ENCODE measurements at regions not wholly inside any gene's neighbourhood (a gene's known extent, or its start where the extent isn't known, plus 50 kb on each side); places are given as distances from the start of the nearest gene placed in this dataset.

DNA sequence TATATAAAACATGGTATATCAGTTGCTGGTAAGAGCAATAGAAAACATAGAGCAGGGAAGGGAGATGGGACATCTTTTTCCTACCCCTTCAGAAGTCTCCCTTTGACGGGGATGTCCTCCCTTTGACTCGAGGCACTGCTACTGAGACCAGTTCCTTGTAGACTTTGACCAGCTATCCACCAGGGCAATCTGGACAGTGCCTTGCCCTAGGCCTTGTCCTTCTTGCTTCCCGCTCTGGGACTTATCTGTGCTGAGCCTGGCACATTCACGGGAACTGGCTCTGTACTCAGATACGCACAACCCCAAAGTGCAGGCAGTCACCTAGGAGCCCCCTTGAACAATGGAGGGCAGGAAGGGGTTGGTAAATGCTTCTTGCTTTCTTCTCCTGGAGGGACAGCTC, 116.6 kb upstream of the ANKH start:
- no peak for TF ChIP-seq POLR2A (IDR thresholded peaks at IDR 0.05)
- TF ChIP-seq, protein P1, sequence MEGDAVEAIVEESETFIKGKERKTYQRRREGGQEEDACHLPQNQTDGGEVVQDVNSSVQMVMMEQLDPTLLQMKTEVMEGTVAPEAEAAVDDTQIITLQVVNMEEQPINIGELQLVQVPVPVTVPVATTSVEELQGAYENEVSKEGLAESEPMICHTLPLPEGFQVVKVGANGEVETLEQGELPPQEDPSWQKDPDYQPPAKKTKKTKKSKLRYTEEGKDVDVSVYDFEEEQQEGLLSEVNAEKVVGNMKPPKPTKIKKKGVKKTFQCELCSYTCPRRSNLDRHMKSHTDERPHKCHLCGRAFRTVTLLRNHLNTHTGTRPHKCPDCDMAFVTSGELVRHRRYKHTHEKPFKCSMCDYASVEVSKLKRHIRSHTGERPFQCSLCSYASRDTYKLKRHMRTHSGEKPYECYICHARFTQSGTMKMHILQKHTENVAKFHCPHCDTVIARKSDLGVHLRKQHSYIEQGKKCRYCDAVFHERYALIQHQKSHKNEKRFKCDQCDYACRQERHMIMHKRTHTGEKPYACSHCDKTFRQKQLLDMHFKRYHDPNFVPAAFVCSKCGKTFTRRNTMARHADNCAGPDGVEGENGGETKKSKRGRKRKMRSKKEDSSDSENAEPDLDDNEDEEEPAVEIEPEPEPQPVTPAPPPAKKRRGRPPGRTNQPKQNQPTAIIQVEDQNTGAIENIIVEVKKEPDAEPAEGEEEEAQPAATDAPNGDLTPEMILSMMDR (IDR thresholded peaks at IDR 0.05), result no peak

All from esophagus squamous epithelium (tissue), 4 donors.